Thyroid gland (tissue), 4 donors: ENCODE measurements at regions not wholly inside any gene's neighbourhood (a gene's known extent, or its start where the extent isn't known, plus 50 kb on each side); places are given as distances from the start of the nearest gene placed in this dataset.
A peak's percentile ranks its signal among the peaks of the same experiment; 100 is the strongest.

Experiments used
- DNase-seq, 2 donors: peaks; one replicate each; pipeline ENCODE4 v3.0.0-alpha.2; 2019
- H3K27ac ChIP-seq, 3 donors: fragments of 200-600 bp; sonication (generic); 1 replicate in 2 of 3; 2 replicates in 1 of 3; pipeline ENCODE4 v1.5.1; 2016 to 2019; ENCODE audit warnings: mild to moderate bottlenecking in 1 of 3, moderate library complexity in 1 of 3
- H3K27me3 ChIP-seq: fragments of 200-600 bp; sonication (generic); one replicate; pipeline ENCODE4 v1.5.1; 2019
- H3K36me3 ChIP-seq, 2 donors: fragments of 200-600 bp; sonication (generic); one replicate each; pipeline ENCODE4 v1.5.1; 2016 to 2019
- H3K4me1 ChIP-seq, 2 donors: fragments of 200-600 bp; sonication (generic); one replicate each; pipeline ENCODE4 v1.5.1; 2017 to 2019
- H3K4me3 ChIP-seq, 3 donors: fragments of 200-600 bp; sonication (generic); replicated peaks in 1 of 3; 1 replicate in 2 of 3; 2 replicates in 1 of 3; pipeline ENCODE4 v1.5.1; 2016; ENCODE audit warnings: mild to moderate bottlenecking in 1 of 3
- H3K9me3 ChIP-seq: fragments of 200-600 bp; sonication (generic); one replicate; pipeline ENCODE4 v1.5.1; 2017
- CTCF ChIP-seq, 6 experiments: fragments of 200-600 bp in 3 of 6; fragments of 450-650 bp in 3 of 6; sonication (generic) in 3 of 6; IDR thresholded peaks; one replicate each; pipeline ENCODE4 v1.5.1; 2016 to 2019; ENCODE audit warnings: antibody characterized with exemption in 6 of 6, mild to moderate bottlenecking in 2 of 6, inconsistent platforms in 1 of 6, moderate library complexity in 1 of 6
- POLR2A ChIP-seq, 2 donors: fragments of 450-650 bp; IDR thresholded peaks; one replicate each; pipeline ENCODE4 v1.6.1; 2017; ENCODE audit warnings: antibody characterized with exemption in 2 of 2, mild to moderate bottlenecking in 2 of 2, moderate library complexity in 1 of 2
- WGBS, 2 donors: methylation state at CpG; one replicate each; pipeline ENCODE4 v1.1.5; 2017; 5-methylcytosine and 5-hydroxymethylcytosine counted together
- intact Hi-C: fragments of 100-400 bp; cut with DNase I; formaldehyde crosslinking; loops from one replicate; pipeline ENCODE4 v1.15.1; 2023

DNA sequence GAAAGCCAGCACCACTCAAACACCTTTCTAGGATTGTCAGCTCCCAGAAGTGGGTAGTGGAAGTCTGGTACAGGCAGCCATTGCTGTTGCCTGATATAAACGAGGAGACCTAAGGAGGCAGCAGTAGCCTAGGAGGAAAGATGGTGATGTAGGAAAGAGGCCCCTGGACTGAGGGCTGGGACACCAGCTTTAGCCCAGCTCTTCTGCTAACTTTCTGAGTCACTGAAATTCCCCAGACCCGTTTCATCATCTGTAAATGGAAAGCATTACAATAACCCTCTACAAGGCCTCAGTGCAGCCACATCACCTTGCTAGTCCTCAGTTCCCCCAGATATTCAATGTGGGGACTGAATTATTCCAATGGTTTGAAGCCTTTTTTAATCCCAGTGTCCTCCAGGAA is 336.5 kb downstream of the TNS1 start:
- no peak for DNase-seq
- TF ChIP-seq POLR2A (IDR thresholded peaks at IDR 0.05) (no peak), CTCF (IDR thresholded peaks at IDR 0.05) (no peak)
- Histone ChIP-seq H3K9me3 (no peaks in the 10 kb centered on the region), H3K27me3 (no peaks in the 10 kb centered on the region), H3K36me3 (no peaks in the 10 kb centered on the region), H3K4me3 (no peak overlapping the region), H3K4me1 (peaks cover 16 to 24% of the 10 kb centered on the region in 2 donors), H3K27ac (peak overlapping the region in 1 of 3 donors; percentile 55)
- intact Hi-C loops: no loop called here
- WGBS, 2 donors: 81 to 84% methylated on average over 2 of the region's 2 CpGs

GRCh38 chr2:217664761-217665160 is 338.0 kb downstream of the TNS1 start:
- intact Hi-C loops: no loop called here
- Histone ChIP-seq H3K27me3 (no peaks in the 10 kb centered on the region), H3K4me3 (no peak overlapping the region), H3K4me1 (peaks cover 16 to 20% of the 10 kb centered on the region in 2 donors), H3K9me3 (no peaks in the 10 kb centered on the region), H3K27ac (no peak overlapping the region), H3K36me3 (no peaks in the 10 kb centered on the region)
- TF ChIP-seq POLR2A (IDR thresholded peaks at IDR 0.05) (no peak), CTCF (IDR thresholded peaks at IDR 0.05) (no peak)
- WGBS, 2 donors: 61 to 79% methylated on average over 2 of the region's 2 CpGs
- no peak for DNase-seq

- H3K9me3 ChIP-seq: no peaks in the 10 kb centered on the region
- H3K27me3 ChIP-seq: no peaks in the 10 kb centered on the region
- H3K4me3 ChIP-seq: no peak overlapping the region
- no peak overlapping the region for H3K27ac ChIP-seq
- TF ChIP-seq CTCF (IDR thresholded peaks at IDR 0.05) (no peak), POLR2A (IDR thresholded peaks at IDR 0.05) (no peak)
- intact Hi-C loops: no loop called here
- no peaks in the 10 kb centered on the region for H3K36me3 ChIP-seq
- 83 to 89% methylated on average over 3 of the region's 3 CpGs for WGBS, 2 donors
- H3K4me1 ChIP-seq: peaks cover 16 to 18% of the 10 kb centered on the region in 2 donors
- no peak for DNase-seq
Measured at GRCh38 chr2:217662984-217663602, 339.7 kb downstream of the TNS1 start.

- intact Hi-C loops: no loop called here
- TF ChIP-seq CTCF (IDR thresholded peaks at IDR 0.05): no peak
- no peak for TF ChIP-seq POLR2A (IDR thresholded peaks at IDR 0.05)
- no peaks in the 10 kb centered on the region for H3K9me3 ChIP-seq
- H3K4me1 ChIP-seq: peaks cover 2 to 3% of the 10 kb centered on the region in 2 donors
- H3K27me3 ChIP-seq: no peaks in the 10 kb centered on the region
- no peak overlapping the region for H3K27ac ChIP-seq
- no peak for DNase-seq
- no peaks in the 10 kb centered on the region for H3K36me3 ChIP-seq
- H3K4me3 ChIP-seq: no peak overlapping the region
Measured at GRCh38 chr2:217661378-217661777, 341.4 kb downstream of the TNS1 start.

- Histone ChIP-seq H3K27ac (no peak overlapping the region), H3K27me3 (no peaks in the 10 kb centered on the region), H3K4me1 (no peaks in the 10 kb centered on the region), H3K9me3 (no peaks in the 10 kb centered on the region), H3K36me3 (no peaks in the 10 kb centered on the region), H3K4me3 (no peak overlapping the region)
- DNase-seq: no peak
- intact Hi-C loops: no loop called here
- no peak for TF ChIP-seq CTCF (IDR thresholded peaks at IDR 0.05)
Measured at GRCh38 chr2:217660423-217660822, 342.4 kb downstream of the TNS1 start.
